KMS-11 (cell line): ENCODE measurements at regions not wholly inside any gene's neighbourhood (a gene's known extent, or its start where the extent isn't known, plus 50 kb on each side); places are given as distances from the start of the nearest gene placed in this dataset.

Experiments used
- H2AFZ ChIP-seq: fragments of 200-600 bp; sonication (generic); 2 replicates; pipeline ENCODE4 v1.6.1; 2016; ENCODE audit warnings: antibody characterized with exemption, mixed run types, low read depth
- H3K27ac ChIP-seq: fragments of 200-600 bp; sonication (generic); 2 replicates; pipeline ENCODE4 v1.6.1; 2016; ENCODE audit warnings: mild to moderate bottlenecking, mixed run types
- H3K27me3 ChIP-seq: fragments of 200-600 bp; sonication (generic); 2 replicates; pipeline ENCODE4 v1.6.1; 2017; ENCODE audit warnings: mild to moderate bottlenecking, low read depth, mixed run types, moderate library complexity; ENCODE audit not compliant: insufficient read depth
- H3K36me3 ChIP-seq: fragments of 200-600 bp; sonication (generic); 2 replicates; pipeline ENCODE4 v1.6.1; 2017; ENCODE audit warnings: mild to moderate bottlenecking, mixed run types; ENCODE audit not compliant: insufficient read depth
- H3K4me1 ChIP-seq: fragments of 200-600 bp; sonication (generic); 2 replicates; pipeline ENCODE4 v1.6.1; 2016; ENCODE audit warnings: mild to moderate bottlenecking, low read depth, mixed run types; ENCODE audit not compliant: poor library complexity, severe bottlenecking
- H3K4me2 ChIP-seq: fragments of 200-600 bp; sonication (generic); 2 replicates; pipeline ENCODE4 v1.7.0; 2016; ENCODE audit warnings: mild to moderate bottlenecking, mixed run types
- H3K4me3 ChIP-seq: fragments of 200-600 bp; sonication (generic); IDR thresholded peaks from 2 replicates; pipeline ENCODE4 v1.6.1; 2017; ENCODE audit warnings: low read depth, low read length, mixed read lengths; ENCODE audit not compliant: insufficient read depth
- H3K79me2 ChIP-seq: fragments of 200-600 bp; sonication (generic); 2 replicates; pipeline ENCODE4 v1.6.1; 2016; ENCODE audit warnings: low read depth, mixed run types; ENCODE audit not compliant: insufficient read depth
- H3K9ac ChIP-seq: fragments of 200-600 bp; sonication (generic); 2 replicates; pipeline ENCODE4 v1.6.1; 2016; ENCODE audit warnings: mild to moderate bottlenecking, mixed run types
- H4K20me1 ChIP-seq: fragments of 200-600 bp; sonication (generic); 2 replicates; pipeline ENCODE4 v1.6.1; 2016; ENCODE audit warnings: mild to moderate bottlenecking, mixed run types; ENCODE audit not compliant: insufficient read depth
- TF ChIP-seq, protein P1 (sequence below): fragments of 200-600 bp; sonication (generic); conservative IDR thresholded peaks from 2 replicates; pipeline ENCODE4 v1.6.1; 2017; ENCODE audit warnings: low read depth, mild to moderate bottlenecking, antibody characterized with exemption, low read length, moderate library complexity, mixed read lengths

DNA sequence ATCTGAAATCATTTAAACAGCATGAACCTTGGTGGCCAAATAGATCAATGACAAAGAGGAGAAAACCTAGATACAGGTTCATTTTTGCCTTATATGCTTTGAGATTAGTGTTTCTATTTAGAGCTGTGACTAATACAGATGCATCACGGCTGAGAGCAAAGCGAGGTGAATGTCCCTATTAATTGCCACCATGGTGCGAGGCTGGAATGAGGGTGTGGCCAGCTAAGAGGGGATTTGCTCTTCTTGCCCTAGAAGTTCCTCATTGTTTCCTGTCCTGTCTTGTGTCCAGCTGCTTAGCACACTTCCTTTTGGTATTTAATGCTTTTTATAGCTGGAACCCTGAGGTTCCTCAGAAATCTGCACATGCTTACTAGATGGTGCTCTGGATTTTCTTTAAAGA is 339.1 kb upstream of the RGMA start:
- H3K4me2 ChIP-seq: no peak overlapping the region
- H3K4me3 ChIP-seq: no peak overlapping the region
- H3K27me3 ChIP-seq: no peaks in the 10 kb centered on the region
- TF ChIP-seq, protein P1, sequence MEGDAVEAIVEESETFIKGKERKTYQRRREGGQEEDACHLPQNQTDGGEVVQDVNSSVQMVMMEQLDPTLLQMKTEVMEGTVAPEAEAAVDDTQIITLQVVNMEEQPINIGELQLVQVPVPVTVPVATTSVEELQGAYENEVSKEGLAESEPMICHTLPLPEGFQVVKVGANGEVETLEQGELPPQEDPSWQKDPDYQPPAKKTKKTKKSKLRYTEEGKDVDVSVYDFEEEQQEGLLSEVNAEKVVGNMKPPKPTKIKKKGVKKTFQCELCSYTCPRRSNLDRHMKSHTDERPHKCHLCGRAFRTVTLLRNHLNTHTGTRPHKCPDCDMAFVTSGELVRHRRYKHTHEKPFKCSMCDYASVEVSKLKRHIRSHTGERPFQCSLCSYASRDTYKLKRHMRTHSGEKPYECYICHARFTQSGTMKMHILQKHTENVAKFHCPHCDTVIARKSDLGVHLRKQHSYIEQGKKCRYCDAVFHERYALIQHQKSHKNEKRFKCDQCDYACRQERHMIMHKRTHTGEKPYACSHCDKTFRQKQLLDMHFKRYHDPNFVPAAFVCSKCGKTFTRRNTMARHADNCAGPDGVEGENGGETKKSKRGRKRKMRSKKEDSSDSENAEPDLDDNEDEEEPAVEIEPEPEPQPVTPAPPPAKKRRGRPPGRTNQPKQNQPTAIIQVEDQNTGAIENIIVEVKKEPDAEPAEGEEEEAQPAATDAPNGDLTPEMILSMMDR: no peak
- H4K20me1 ChIP-seq: no peaks in the 10 kb centered on the region
- no peaks in the 10 kb centered on the region for H3K36me3 ChIP-seq
- no peaks in the 10 kb centered on the region for H3K79me2 ChIP-seq
- no peaks in the 10 kb centered on the region for H3K4me1 ChIP-seq
- no peak overlapping the region for H3K9ac ChIP-seq
- H2AFZ ChIP-seq: no peak overlapping the region
- H3K27ac ChIP-seq: no peak overlapping the region

DNA sequence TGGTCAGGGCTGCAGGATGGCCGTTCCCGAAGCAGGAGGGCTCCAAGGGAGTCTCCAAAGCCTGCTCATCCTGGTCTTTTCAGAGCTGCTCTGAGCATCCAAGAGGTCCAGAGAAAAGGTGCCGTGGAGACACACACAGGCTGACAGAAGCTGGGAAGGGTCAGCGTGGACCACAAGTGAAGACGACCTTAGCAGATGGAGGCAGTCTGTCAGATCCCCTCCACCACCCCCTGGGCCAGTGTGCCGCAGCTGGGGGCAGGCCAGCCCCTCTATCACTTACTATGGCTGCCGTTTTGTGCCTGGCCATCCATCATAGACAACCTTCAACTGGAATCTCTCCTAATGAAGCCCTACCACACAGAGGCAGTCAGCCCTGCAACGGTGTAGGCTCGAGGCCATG is 335.1 kb upstream of the RGMA start:
- no peaks in the 10 kb centered on the region for H3K27me3 ChIP-seq
- no peak overlapping the region for H3K4me2 ChIP-seq
- H3K4me1 ChIP-seq: no peaks in the 10 kb centered on the region
- no peak overlapping the region for H3K4me3 ChIP-seq
- H3K79me2 ChIP-seq: no peaks in the 10 kb centered on the region
- H3K9ac ChIP-seq: no peak overlapping the region
- TF ChIP-seq, protein P1: no peak
- no peaks in the 10 kb centered on the region for H4K20me1 ChIP-seq
- no peaks in the 10 kb centered on the region for H3K36me3 ChIP-seq
- no peak overlapping the region for H3K27ac ChIP-seq
- H2AFZ ChIP-seq: no peak overlapping the region

DNA sequence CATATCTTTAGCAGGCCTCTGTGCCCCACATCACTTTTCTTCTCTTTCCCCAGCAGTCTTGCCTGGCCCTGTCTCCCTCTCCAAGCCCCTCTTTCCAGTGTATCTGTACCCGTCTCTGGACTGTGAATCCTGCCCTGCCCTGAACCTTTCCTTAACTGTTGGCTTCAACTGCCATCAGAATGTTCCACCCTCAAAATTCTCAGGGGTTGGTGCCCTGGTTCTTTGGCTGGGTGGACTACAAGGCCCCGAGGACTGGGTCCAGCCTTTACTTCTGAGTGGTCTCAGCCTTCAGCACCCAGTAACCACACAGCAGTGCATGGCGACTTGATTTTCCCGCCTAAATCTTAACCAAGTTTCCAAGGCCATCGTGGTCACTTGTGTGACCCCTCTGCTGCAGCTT is 333.5 kb upstream of the RGMA start:
- no peak overlapping the region for H3K27ac ChIP-seq
- H3K36me3 ChIP-seq: no peaks in the 10 kb centered on the region
- H3K4me3 ChIP-seq: no peak overlapping the region
- H2AFZ ChIP-seq: no peak overlapping the region
- H3K79me2 ChIP-seq: no peaks in the 10 kb centered on the region
- H4K20me1 ChIP-seq: no peaks in the 10 kb centered on the region
- H3K4me2 ChIP-seq: no peak overlapping the region
- no peaks in the 10 kb centered on the region for H3K27me3 ChIP-seq
- no peak overlapping the region for H3K9ac ChIP-seq
- no peaks in the 10 kb centered on the region for H3K4me1 ChIP-seq
- TF ChIP-seq, protein P1: no peak

DNA sequence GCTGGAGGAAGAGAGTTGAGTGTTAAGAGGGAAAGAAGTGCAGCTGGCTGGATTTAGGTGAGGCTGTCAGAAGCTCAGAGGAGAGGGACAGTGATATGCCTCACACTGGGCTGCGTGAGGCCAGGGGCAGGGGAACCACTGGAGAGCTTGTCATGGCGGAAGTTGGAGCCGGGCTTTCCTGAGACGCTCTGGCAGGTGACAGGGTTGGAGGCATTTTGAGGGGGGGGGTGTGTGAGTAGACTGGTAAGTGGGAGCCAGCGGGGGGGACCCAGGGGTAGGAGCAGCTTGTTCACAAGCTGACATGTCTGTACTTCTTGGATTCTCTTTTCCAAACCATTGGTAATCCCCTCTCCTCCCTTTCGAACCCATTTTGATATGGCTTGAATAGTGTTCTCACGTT is 331.5 kb upstream of the RGMA start:
- Histone ChIP-seq H3K9ac (no peak overlapping the region), H3K27ac (no peak overlapping the region), H3K27me3 (no peaks in the 10 kb centered on the region), H3K4me1 (no peaks in the 10 kb centered on the region), H3K4me2 (no peak overlapping the region), H3K36me3 (no peaks in the 10 kb centered on the region), H3K79me2 (no peaks in the 10 kb centered on the region), H3K4me3 (no peak overlapping the region), H2AFZ (no peak overlapping the region), H4K20me1 (no peaks in the 10 kb centered on the region)
- TF ChIP-seq, protein P1: no peak

DNA sequence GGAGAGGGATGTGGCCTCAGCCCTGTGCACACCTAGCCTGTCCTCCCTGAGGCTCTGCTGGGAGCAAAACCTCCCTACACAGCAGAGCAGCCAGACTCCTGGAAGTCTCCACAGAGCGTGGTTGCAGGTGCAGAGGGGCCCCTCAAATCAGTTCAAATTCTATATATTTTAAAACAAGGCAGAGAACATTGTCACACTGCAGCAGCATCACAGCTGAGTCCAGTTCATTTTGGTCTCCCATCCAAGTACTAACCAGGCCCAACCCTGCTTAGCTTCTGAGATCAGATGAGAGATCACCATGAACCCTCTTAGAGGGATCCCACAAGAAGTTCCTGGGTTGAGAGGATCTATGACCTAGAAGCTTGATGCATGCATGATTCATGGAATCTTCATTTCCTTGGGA is 331.0 kb upstream of the RGMA start:
- Histone ChIP-seq H4K20me1 (no peaks in the 10 kb centered on the region), H3K36me3 (no peaks in the 10 kb centered on the region), H2AFZ (no peak overlapping the region), H3K27ac (no peak overlapping the region), H3K4me2 (no peak overlapping the region), H3K4me1 (no peaks in the 10 kb centered on the region), H3K27me3 (no peaks in the 10 kb centered on the region), H3K79me2 (no peaks in the 10 kb centered on the region), H3K9ac (no peak overlapping the region), H3K4me3 (no peak overlapping the region)
- TF ChIP-seq, protein P1: no peak
